Endothelial cell of umbilical vein (primary cell): ENCODE measurements at regions not wholly inside any gene's neighbourhood (a gene's known extent, or its start where the extent isn't known, plus 50 kb on each side); places are given as distances from the start of the nearest gene placed in this dataset.

Source experiments
- BruUV-seq: library from RNA; stranded (reverse); fragments of 400-500 nt; replicated peaks from 2 replicates; lab custom pipeline; 2021; lab: Mats Ljungman, UMichigan
- CTCF ChIA-PET: fragments of 300-600, 350-600 bp; sonication (Branson Sonifier 250); formaldehyde crosslinking; loops from one replicate; lab custom pipeline; 2021; ENCODE audit warnings: antibody characterized with exemption, inconsistent platforms; lab: Charles Lee
- POLR2A ChIA-PET: fragments of 300-600, 350-600 bp; sonication (Branson Sonifier 250); formaldehyde crosslinking; loops from one replicate; lab custom pipeline; 2021; ENCODE audit warnings: antibody characterized with exemption, inconsistent platforms; lab: Charles Lee
- DNase-seq: peaks from one replicate; pipeline ENCODE4 v3.0.0-alpha.2; 2011; ENCODE audit warnings: low read depth, low spot score
- FAIRE-seq: peaks from 2 replicates; lab custom pipeline; 2011; peaks lifted over from hg19 to GRCh38; lab: Jason Lieb, UNC
- H2AFZ ChIP-seq: 2 replicates; pipeline ENCODE4 v1.6.0; 2012; ENCODE audit warnings: low read depth, low read length, control low read depth, inconsistent platforms
- H3K27ac ChIP-seq: 2 replicates; pipeline ENCODE4 v1.5.1; 2011; ENCODE audit warnings: low read depth, mild to moderate bottlenecking, control low read depth, low read length, moderate library complexity; ENCODE audit not compliant: insufficient read depth
- H3K27me3 ChIP-seq, 2 experiments: 2 replicates each; pipeline versions ENCODE4 v1.6.0 to v1.6.1; 2011; ENCODE audit warnings: low read length in 2 of 2, mixed read lengths in 1 of 2; ENCODE audit not compliant: control insufficient read depth in 2 of 2, insufficient read depth in 2 of 2
- H3K36me3 ChIP-seq, 2 experiments: 2 replicates in 1 of 2; 3 replicates in 1 of 2; pipeline ENCODE4 v1.5.1; 2011; ENCODE audit warnings: low read length in 2 of 2, mild to moderate bottlenecking in 1 of 2, moderate library complexity in 1 of 2; ENCODE audit not compliant: control insufficient read depth in 2 of 2, insufficient read depth in 2 of 2; ENCODE audit errors: extremely low read depth in 1 of 2
- H3K4me1 ChIP-seq: 3 replicates; pipeline ENCODE4 v1.5.1; 2011; ENCODE audit warnings: mild to moderate bottlenecking, low read length; ENCODE audit not compliant: control insufficient read depth, insufficient read depth; ENCODE audit errors: extremely low read depth
- H3K4me2 ChIP-seq: 2 replicates; pipeline ENCODE4 v1.6.1; 2011; ENCODE audit warnings: low read length, control low read depth, mixed read lengths; ENCODE audit not compliant: insufficient read depth
- H3K4me3 ChIP-seq, 3 experiments: fragments of 200-600 bp in 1 of 3; sonication (generic), shearing (Covaris generic) in 1 of 3; replicated peaks in 1 of 3; 2 replicates each; pipeline ENCODE4 v1.5.1; 2011 to 2016; ENCODE audit warnings: control low read depth in 3 of 3, low read length in 3 of 3, mild to moderate bottlenecking in 2 of 3, inconsistent platforms in 1 of 3, low read depth in 1 of 3, moderate library complexity in 1 of 3; ENCODE audit not compliant: insufficient read depth in 1 of 3
- H3K79me2 ChIP-seq: 2 replicates; pipeline ENCODE4 v1.6.0; 2012; ENCODE audit warnings: low read length, inconsistent platforms; ENCODE audit not compliant: control insufficient read depth, insufficient read depth
- H3K9ac ChIP-seq: replicated peaks from 2 replicates; pipeline ENCODE3; 2011; ENCODE audit warnings: low read length, control low read depth; ENCODE audit not compliant: insufficient read depth; ENCODE audit errors: extremely low read depth
- H3K9me1 ChIP-seq: replicated peaks from 3 replicates; pipeline ENCODE4 v1.6.0; 2011; ENCODE audit warnings: mild to moderate bottlenecking, low read length; ENCODE audit not compliant: control insufficient read depth, insufficient read depth; ENCODE audit errors: extremely low read depth
- H3K9me3 ChIP-seq: replicated peaks from 2 replicates; pipeline ENCODE4 v1.5.1; 2012; ENCODE audit warnings: low read length, inconsistent platforms; ENCODE audit not compliant: control insufficient read depth, insufficient read depth
- H4K20me1 ChIP-seq: replicated peaks from 2 replicates; pipeline ENCODE3; 2011; ENCODE audit warnings: mild to moderate bottlenecking, low read length; ENCODE audit not compliant: control insufficient read depth, insufficient read depth; ENCODE audit errors: extremely low read depth
- EZH2 ChIP-seq: IDR thresholded peaks from 2 replicates; pipeline ENCODE4 v1.6.1; 2012; ENCODE audit warnings: borderline replicate concordance, low read depth, mild to moderate bottlenecking, moderate library complexity, low read length, inconsistent platforms; ENCODE audit not compliant: severe bottlenecking
- FOS ChIP-seq: IDR thresholded peaks from 2 replicates; pipeline ENCODE4 v1.6.1; 2011; ENCODE audit warnings: mild to moderate bottlenecking, low read length, moderate library complexity, borderline replicate concordance; ENCODE audit not compliant: insufficient read depth
- GATA2 ChIP-seq: IDR thresholded peaks from 2 replicates; pipeline ENCODE4 v1.7.0; 2011; ENCODE audit warnings: low read depth, mild to moderate bottlenecking, moderate library complexity, mixed read lengths, low read length; ENCODE audit not compliant: insufficient read length, insufficient read depth
- JUN ChIP-seq: IDR thresholded peaks from 2 replicates; pipeline ENCODE4 v1.6.1; 2011; ENCODE audit warnings: borderline replicate concordance, low read depth; ENCODE audit not compliant: insufficient read length, insufficient read depth
- MYC ChIP-seq: IDR thresholded peaks from one replicate; pipeline ENCODE4 v1.6.1; 2011; ENCODE audit warnings: mild to moderate bottlenecking, low read depth, low read length
- POLR2A ChIP-seq: IDR thresholded peaks from 2 replicates; pipeline ENCODE4 v1.6.1; 2012; ENCODE audit warnings: low read depth, mild to moderate bottlenecking, control low read depth, low read length
- POLR2AphosphoS5 ChIP-seq: IDR thresholded peaks from 2 replicates; pipeline ENCODE4 v1.6.1; 2012; ENCODE audit warnings: low read depth, mild to moderate bottlenecking, control low read depth, low read length, moderate library complexity; ENCODE audit not compliant: insufficient read depth
- dilution Hi-C: fragments of 300-500 bp; cut with MboI; formaldehyde crosslinking; loops from one replicate; pipeline ENCODE4 v1.15.0; 2019; ENCODE audit warnings: low sequenced_read_pairs; ENCODE audit not compliant: extremely low pct_ligation_motif_present
- intact Hi-C: fragments of 100-400 bp; cut with micrococcal nuclease; formaldehyde crosslinking; loops from one replicate; pipeline ENCODE4 v1.10.0; 2022
- TF ChIP-seq, protein P1 (sequence below), 2 donors: IDR thresholded peaks; 1 replicate in 1 of 2; 2 replicates in 1 of 2; pipeline ENCODE4 v1.5.1; 2011; ENCODE audit warnings: low read length in 2 of 2, mild to moderate bottlenecking in 2 of 2, moderate library complexity in 2 of 2, control low read depth in 1 of 2, inconsistent platforms in 1 of 2, low read depth in 1 of 2; ENCODE audit not compliant: insufficient read depth in 1 of 2; ENCODE audit errors: extremely low read depth in 1 of 2
- TF ChIP-seq, protein P2 (sequence below): IDR thresholded peaks from 2 replicates; pipeline ENCODE4 v1.6.1; 2011; ENCODE audit not compliant: insufficient read depth, insufficient read length

DNA sequence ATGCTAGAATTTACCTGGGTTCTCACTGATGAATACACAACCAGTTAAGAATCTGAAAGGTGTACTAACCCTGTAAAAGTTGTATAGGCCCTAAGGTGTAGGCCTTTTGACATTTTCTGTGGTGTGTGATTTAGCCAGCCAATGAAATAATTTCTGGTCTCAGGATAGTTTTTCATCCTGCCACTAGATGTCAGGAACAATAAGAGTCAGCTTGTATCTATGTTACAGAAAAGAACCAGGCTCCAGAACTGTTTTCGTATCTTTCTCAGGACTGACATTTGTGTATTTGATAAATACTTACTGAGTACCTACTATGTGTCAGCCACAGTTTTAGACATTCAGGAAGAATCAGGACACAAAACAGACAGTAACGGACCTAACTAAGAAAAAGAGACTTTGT lies 673.6 kb upstream of the TENM3 start:
- CTCF ChIA-PET, result no interaction called here
- BruUV-seq, result no TSS peak
- H3K36me3 ChIP-seq, result no peaks in the 10 kb centered on the region
- POLR2A ChIA-PET, result no interaction called here
- H3K4me1 ChIP-seq, result no peaks in the 10 kb centered on the region
- no peaks in the 10 kb centered on the region for H3K9me1 ChIP-seq
- TF ChIP-seq FOS (no peak), GATA2 (no peak), MYC (no peak), JUN (no peak)
- TF ChIP-seq, protein P1, sequence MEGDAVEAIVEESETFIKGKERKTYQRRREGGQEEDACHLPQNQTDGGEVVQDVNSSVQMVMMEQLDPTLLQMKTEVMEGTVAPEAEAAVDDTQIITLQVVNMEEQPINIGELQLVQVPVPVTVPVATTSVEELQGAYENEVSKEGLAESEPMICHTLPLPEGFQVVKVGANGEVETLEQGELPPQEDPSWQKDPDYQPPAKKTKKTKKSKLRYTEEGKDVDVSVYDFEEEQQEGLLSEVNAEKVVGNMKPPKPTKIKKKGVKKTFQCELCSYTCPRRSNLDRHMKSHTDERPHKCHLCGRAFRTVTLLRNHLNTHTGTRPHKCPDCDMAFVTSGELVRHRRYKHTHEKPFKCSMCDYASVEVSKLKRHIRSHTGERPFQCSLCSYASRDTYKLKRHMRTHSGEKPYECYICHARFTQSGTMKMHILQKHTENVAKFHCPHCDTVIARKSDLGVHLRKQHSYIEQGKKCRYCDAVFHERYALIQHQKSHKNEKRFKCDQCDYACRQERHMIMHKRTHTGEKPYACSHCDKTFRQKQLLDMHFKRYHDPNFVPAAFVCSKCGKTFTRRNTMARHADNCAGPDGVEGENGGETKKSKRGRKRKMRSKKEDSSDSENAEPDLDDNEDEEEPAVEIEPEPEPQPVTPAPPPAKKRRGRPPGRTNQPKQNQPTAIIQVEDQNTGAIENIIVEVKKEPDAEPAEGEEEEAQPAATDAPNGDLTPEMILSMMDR (IDR thresholded peaks at IDR 0.05; ENCODE audit: extremely low read depth in 1 of 2, insufficient read depth in 1 of 2, low read depth in 1 of 2, low read length in 2 of 2), result no peak
- FAIRE-seq (no peak), DNase-seq (no peak)
- no peaks in the 10 kb centered on the region for H3K9me3 ChIP-seq
- dilution Hi-C loops (no loop called here), intact Hi-C loops (no loop called here)
- no peak overlapping the region for H3K9ac ChIP-seq
- no peaks in the 10 kb centered on the region for H3K79me2 ChIP-seq
- no peak overlapping the region for H2AFZ ChIP-seq
- no peak overlapping the region for H3K4me3 ChIP-seq
- no peak overlapping the region for H3K4me2 ChIP-seq
- no peak overlapping the region for H3K27ac ChIP-seq
- no peaks in the 10 kb centered on the region for H4K20me1 ChIP-seq
- H3K27me3 ChIP-seq, result no peaks in the 10 kb centered on the region

DNA sequence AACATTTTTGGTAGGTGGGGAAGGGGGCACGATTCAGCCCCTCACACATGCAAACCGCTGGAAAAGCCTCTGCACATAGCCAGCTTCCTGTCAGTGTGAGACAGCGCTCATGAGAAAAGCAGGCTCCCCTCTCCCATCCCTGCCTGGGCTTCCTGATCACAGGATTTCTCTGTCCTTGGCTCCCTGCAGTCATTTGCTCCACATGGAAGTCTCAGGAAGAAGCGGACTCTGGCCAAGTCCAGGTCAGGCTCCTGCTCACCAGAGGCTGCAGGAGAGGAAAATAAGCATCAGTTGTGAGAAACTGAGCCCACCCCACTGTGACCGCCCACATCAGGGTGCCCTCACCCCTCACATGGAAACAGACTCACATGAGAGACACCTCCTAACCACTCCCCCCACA lies 664.3 kb upstream of the TENM3 start:
- no peaks in the 10 kb centered on the region for H4K20me1 ChIP-seq
- H3K79me2 ChIP-seq, result no peaks in the 10 kb centered on the region
- no peak overlapping the region for H2AFZ ChIP-seq
- no peak for FAIRE-seq
- BruUV-seq, result no TSS peak
- H3K36me3 ChIP-seq, result no peaks in the 10 kb centered on the region
- peaks cover 2% of the 10 kb centered on the region for H3K9me3 ChIP-seq
- ChIA-PET CTCF (no interaction called here), POLR2A (no interaction called here)
- H3K4me2 ChIP-seq, result no peak overlapping the region
- TF ChIP-seq POLR2A (no peak), MYC (no peak), FOS (no peak), GATA2 (no peak), POLR2AphosphoS5 (no peak), EZH2 (no peak), JUN (no peak)
- TF ChIP-seq, protein P1 (IDR thresholded peaks at IDR 0.05; ENCODE audit: extremely low read depth in 1 of 2, insufficient read depth in 1 of 2, low read depth in 1 of 2, low read length in 2 of 2), result no peak
- TF ChIP-seq, protein P2, sequence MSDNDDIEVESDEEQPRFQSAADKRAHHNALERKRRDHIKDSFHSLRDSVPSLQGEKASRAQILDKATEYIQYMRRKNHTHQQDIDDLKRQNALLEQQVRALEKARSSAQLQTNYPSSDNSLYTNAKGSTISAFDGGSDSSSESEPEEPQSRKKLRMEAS, result no peak
- intact Hi-C loops (no loop called here), dilution Hi-C loops (no loop called here)
- H3K4me1 ChIP-seq, result no peaks in the 10 kb centered on the region
- no peak for DNase-seq
- no peak overlapping the region for H3K4me3 ChIP-seq
- H3K9me1 ChIP-seq, result no peaks in the 10 kb centered on the region
- no peak overlapping the region for H3K9ac ChIP-seq
- H3K27me3 ChIP-seq, result no peaks in the 10 kb centered on the region
- no peak overlapping the region for H3K27ac ChIP-seq
